HCT116 (cell line): ENCODE measurements at regions not wholly inside any gene's neighbourhood (a gene's known extent, or its start where the extent isn't known, plus 50 kb on each side); places are given as distances from the start of the nearest gene placed in this dataset.

Source experiments
- ATAC-seq: fragments of 200-7000 bp; cut with Tn5 transposase; 2 replicates; pipeline ENCODE4 v1.9.1; 2020; ENCODE audit warnings: mild to moderate bottlenecking, moderate library complexity
- BruUV-seq: library from RNA; stranded (reverse); fragments of 400-500 nt; replicated peaks from 2 replicates; lab custom pipeline; 2021; lab: Mats Ljungman, UMichigan
- CTCF ChIA-PET: fragments of 300-600 bp; sonication (Branson Sonifier 250); formaldehyde crosslinking; loops from one replicate; lab custom pipeline; 2021; ENCODE audit warnings: antibody characterized with exemption; lab: Charles Lee
- POLR2A ChIA-PET: fragments of 300-600, 350-600 bp; sonication (Branson Sonifier 250); formaldehyde crosslinking; loops from one replicate; lab custom pipeline; 2021; ENCODE audit warnings: antibody characterized with exemption; lab: Charles Lee
- RAD21 ChIA-PET, 2 experiments: fragments of 300-600 bp; sonication (Branson Sonifier 250); formaldehyde crosslinking; loops; one replicate each; lab custom pipeline; 2023; ENCODE audit warnings: low total read pairs in 2 of 2; ENCODE audit not compliant: uncharacterized antibody in 2 of 2, unreplicated experiment in 2 of 2, low non-redundant PET in 1 of 2; lab: Charles Lee
- DNase-seq: peaks from one replicate; pipeline ENCODE4 v3.0.0-alpha.2; 2010; ENCODE audit warnings: low read depth, low spot score
- H2AFZ ChIP-seq: fragments of 200-600 bp; shearing (Covaris generic), sonication (generic); 2 replicates; pipeline ENCODE4 v1.6.1; 2017; ENCODE audit warnings: low read depth, mixed run types, mixed read lengths, antibody characterized with exemption, low read length; ENCODE audit not compliant: poor library complexity, severe bottlenecking
- H3K27ac ChIP-seq: 2 replicates; pipeline ENCODE4 v1.5.1; 2012; ENCODE audit warnings: low read depth, low read length
- H3K27me3 ChIP-seq: fragments of 200-600 bp; sonication (generic); 2 replicates; pipeline ENCODE4 v1.6.1; 2016; ENCODE audit warnings: mixed run types, low read length, mixed read lengths; ENCODE audit not compliant: insufficient read depth
- H3K36me3 ChIP-seq, 2 experiments: fragments of 200-500 bp in 1 of 2; fragments of 200-600 bp in 1 of 2; sonication (Bioruptor generic) in 1 of 2; sonication (generic) in 1 of 2; 2 replicates each; pipeline versions ENCODE4 v1.5.1 to v1.6.1; 2014 to 2016; ENCODE audit warnings: low read length in 2 of 2, inconsistent platforms in 1 of 2, mixed read lengths in 1 of 2, mixed run types in 1 of 2; ENCODE audit not compliant: insufficient read depth in 2 of 2, control insufficient read depth in 1 of 2
- H3K4me1 ChIP-seq, 2 experiments: fragments of 200-600 bp in 1 of 2; sonication (generic) in 1 of 2; 2 replicates each; pipeline versions ENCODE4 v1.5.1 to v1.6.1; 2012 to 2017; ENCODE audit warnings: low read length in 2 of 2, inconsistent platforms in 1 of 2, mild to moderate bottlenecking in 1 of 2, mixed read lengths in 1 of 2, mixed run types in 1 of 2, moderate library complexity in 1 of 2; ENCODE audit not compliant: insufficient read depth in 2 of 2, control insufficient read depth in 1 of 2
- H3K4me2 ChIP-seq: fragments of 200-600 bp; sonication (generic); 2 replicates; pipeline ENCODE4 v1.6.1; 2017; ENCODE audit warnings: mixed run types, low read length, mixed read lengths
- H3K4me3 ChIP-seq, 2 experiments: fragments of 200-600 bp in 1 of 2; sonication (generic) in 1 of 2; replicated peaks in 1 of 2; 2 replicates each; pipeline ENCODE4 v1.5.1; 2011 to 2016; ENCODE audit warnings: low read length in 2 of 2, control low read depth in 1 of 2, low read depth in 1 of 2, mild to moderate bottlenecking in 1 of 2, mixed read lengths in 1 of 2, mixed run types in 1 of 2
- H3K79me2 ChIP-seq: fragments of 200-600 bp; sonication (generic); 2 replicates; pipeline ENCODE4 v1.6.1; 2017; ENCODE audit warnings: mild to moderate bottlenecking, mixed run types, low read length, moderate library complexity, mixed read lengths; ENCODE audit not compliant: insufficient read depth
- H3K9ac ChIP-seq: fragments of 200-600 bp; sonication (generic); 2 replicates; pipeline ENCODE4 v1.6.1; 2016; ENCODE audit warnings: low read length, mixed read lengths
- H3K9me2 ChIP-seq: fragments of 200-600 bp; sonication (generic), shearing (Covaris generic); 2 replicates; pipeline ENCODE4 v1.6.1; 2017; ENCODE audit warnings: mixed run types, mild to moderate bottlenecking, moderate library complexity; ENCODE audit not compliant: insufficient read depth
- H3K9me3 ChIP-seq, 2 experiments: fragments of 200-500 bp in 1 of 2; fragments of 200-600 bp in 1 of 2; sonication (Bioruptor generic) in 1 of 2; sonication (generic) in 1 of 2; 2 replicates each; pipeline ENCODE4 v1.6.1; 2014 to 2017; ENCODE audit warnings: low read length in 2 of 2, mixed read lengths in 2 of 2, inconsistent platforms in 1 of 2, low read depth in 1 of 2, mild to moderate bottlenecking in 1 of 2, mixed run types in 1 of 2, moderate library complexity in 1 of 2; ENCODE audit not compliant: control insufficient read depth in 1 of 2, insufficient read depth in 1 of 2
- H4K20me1 ChIP-seq: fragments of 200-600 bp; sonication (generic), shearing (Covaris generic); 2 replicates; pipeline ENCODE4 v1.6.1; 2017; ENCODE audit warnings: mixed run types, mild to moderate bottlenecking, moderate library complexity; ENCODE audit not compliant: insufficient read depth
- ATF3 ChIP-seq: IDR thresholded peaks from 2 replicates; pipeline ENCODE4 v1.6.1; 2012
- CBX3 ChIP-seq: IDR thresholded peaks from 2 replicates; pipeline ENCODE4 v1.6.1; 2012; ENCODE audit warnings: low read depth
- CEBPB ChIP-seq: IDR thresholded peaks from 2 replicates; pipeline ENCODE4 v1.6.1; 2012; ENCODE audit warnings: low read depth
- EGR1 ChIP-seq: IDR thresholded peaks from 2 replicates; pipeline ENCODE4 v1.6.1; 2012; ENCODE audit warnings: low read depth
- ELF1 ChIP-seq: IDR thresholded peaks from 2 replicates; pipeline ENCODE4 v1.6.1; 2012; ENCODE audit warnings: low read depth, borderline replicate concordance
- EZH2 ChIP-seq: fragments of 200-600 bp; sonication (generic); IDR thresholded peaks from 2 replicates; pipeline ENCODE4 v1.6.1; 2017; ENCODE audit warnings: antibody characterized with exemption, mixed run types
- EZH2phosphoT487 ChIP-seq: fragments of 200-600 bp; IDR thresholded peaks from 2 replicates; pipeline ENCODE4 v1.6.1; 2018; ENCODE audit warnings: antibody characterized with exemption, borderline replicate concordance
- FOSL1 ChIP-seq: IDR thresholded peaks from 2 replicates; pipeline ENCODE4 v1.6.1; 2012; ENCODE audit warnings: low read depth
- JUND ChIP-seq: IDR thresholded peaks from 2 replicates; pipeline ENCODE4 v1.6.1; 2012
- POLR2A ChIP-seq: IDR thresholded peaks from 2 replicates; pipeline ENCODE4 v1.7.0; 2011; ENCODE audit warnings: borderline replicate concordance; ENCODE audit not compliant: insufficient read depth, insufficient read length; ENCODE audit errors: extremely low read depth
- RAD21 ChIP-seq: IDR thresholded peaks from 2 replicates; pipeline ENCODE4 v1.6.1; 2012; ENCODE audit warnings: low read depth, mild to moderate bottlenecking
- REST ChIP-seq: IDR thresholded peaks from 2 replicates; pipeline ENCODE4 v1.6.1; 2012; ENCODE audit warnings: low read depth
- SIN3A ChIP-seq: IDR thresholded peaks from 2 replicates; pipeline ENCODE4 v1.6.1; 2012; ENCODE audit warnings: low read depth
- SP1 ChIP-seq: IDR thresholded peaks from 2 replicates; pipeline ENCODE4 v1.6.1; 2012; ENCODE audit warnings: low read depth
- SRF ChIP-seq: IDR thresholded peaks from 2 replicates; pipeline ENCODE4 v1.6.1; 2012; ENCODE audit warnings: low read depth
- ZBTB33 ChIP-seq: IDR thresholded peaks from 2 replicates; pipeline ENCODE4 v1.6.1; 2011; ENCODE audit warnings: mild to moderate bottlenecking, low read length, moderate library complexity; ENCODE audit not compliant: insufficient replicate concordance; ENCODE audit errors: extremely low read depth
- intact Hi-C: fragments of 100-400 bp; cut with micrococcal nuclease; formaldehyde crosslinking; loops from 2 replicates; pipeline ENCODE4 v1.10.0; 2022

GRCh38 chr2:155825876-155826275, 506.6 kb downstream of the NR4A2 start:
- Histone ChIP-seq H4K20me1 (no peaks in the 10 kb centered on the region), H3K9me3 (no peaks in the 10 kb centered on the region), H3K4me3 (no peak overlapping the region), H3K27ac (no peak overlapping the region), H3K9me2 (no peaks in the 10 kb centered on the region), H3K4me1 (no peaks in the 10 kb centered on the region), H3K9ac (no peak overlapping the region), H3K4me2 (no peak overlapping the region), H3K27me3 (no peaks in the 10 kb centered on the region), H2AFZ (no peak overlapping the region), H3K79me2 (no peaks in the 10 kb centered on the region), H3K36me3 (no peaks in the 10 kb centered on the region)
- TF ChIP-seq JUND (no peak), REST (no peak), SP1 (no peak), ZBTB33 (no peak), FOSL1 (no peak), SRF (no peak), ATF3 (no peak), ELF1 (no peak), POLR2A (no peak), SIN3A (no peak), EZH2phosphoT487 (no peak), CEBPB (no peak), EZH2 (no peak), CBX3 (no peak), RAD21 (no peak), EGR1 (no peak)
- BruUV-seq: no TSS peak
- ChIA-PET POLR2A (no interaction called here), CTCF (interaction anchor here (1.6 kb wide), 1 partner anchor 23 kb away, joined by 3 read pairs; no protein-coding TSS in a partner anchor), RAD21 (no interaction called here)
- DNase-seq (no peak), ATAC-seq (no peak)
- intact Hi-C loops: no loop called here
